C4-2B (cell line): ENCODE measurements at regions not wholly inside any gene's neighbourhood (a gene's known extent, or its start where the extent isn't known, plus 50 kb on each side); places are given as distances from the start of the nearest gene placed in this dataset.

Experiments used
- ZFX ChIP-seq: fragments of 450-650 bp; IDR thresholded peaks from 2 replicates; pipeline ENCODE4 v1.6.1; 2017
- TF ChIP-seq, protein P1 (sequence below): fragments of 450-650 bp; conservative IDR thresholded peaks from 2 replicates; pipeline ENCODE4 v1.5.1; 2017; ENCODE audit warnings: mild to moderate bottlenecking

DNA sequence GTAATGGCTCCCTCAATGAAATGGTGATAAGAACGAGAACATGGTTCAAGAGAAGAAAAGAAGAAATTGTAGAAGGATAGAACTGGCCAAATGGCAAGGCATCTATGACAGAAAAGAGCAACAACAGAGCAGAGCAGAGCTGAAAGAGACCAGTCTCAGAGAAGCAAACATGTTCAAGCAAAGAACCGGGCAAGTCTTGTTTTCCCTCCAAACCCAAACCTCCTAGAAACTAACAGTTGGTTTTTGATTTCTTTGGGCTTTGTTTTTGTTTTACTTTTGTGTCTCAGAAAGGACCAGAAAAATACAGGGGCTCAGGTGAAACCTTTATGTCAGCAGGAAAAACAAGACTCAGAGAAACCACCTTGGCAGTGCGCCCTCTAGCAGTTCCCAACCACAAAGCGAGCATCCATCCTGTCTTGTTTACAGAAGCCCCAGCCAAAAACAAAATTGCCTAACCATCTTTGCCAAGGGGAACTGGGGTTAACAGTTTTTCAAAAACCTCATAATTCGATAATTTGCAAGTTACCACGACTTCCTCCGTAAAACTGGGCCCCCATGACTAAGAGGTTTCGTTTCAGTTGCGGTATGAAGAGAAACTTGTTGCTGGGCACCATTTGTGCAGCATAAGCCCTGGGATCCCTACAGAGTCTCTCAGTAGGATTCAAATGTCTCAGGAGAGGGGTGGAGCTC lies 159.2 kb upstream of the SLC24A5 start:
- TF ChIP-seq, protein P1, sequence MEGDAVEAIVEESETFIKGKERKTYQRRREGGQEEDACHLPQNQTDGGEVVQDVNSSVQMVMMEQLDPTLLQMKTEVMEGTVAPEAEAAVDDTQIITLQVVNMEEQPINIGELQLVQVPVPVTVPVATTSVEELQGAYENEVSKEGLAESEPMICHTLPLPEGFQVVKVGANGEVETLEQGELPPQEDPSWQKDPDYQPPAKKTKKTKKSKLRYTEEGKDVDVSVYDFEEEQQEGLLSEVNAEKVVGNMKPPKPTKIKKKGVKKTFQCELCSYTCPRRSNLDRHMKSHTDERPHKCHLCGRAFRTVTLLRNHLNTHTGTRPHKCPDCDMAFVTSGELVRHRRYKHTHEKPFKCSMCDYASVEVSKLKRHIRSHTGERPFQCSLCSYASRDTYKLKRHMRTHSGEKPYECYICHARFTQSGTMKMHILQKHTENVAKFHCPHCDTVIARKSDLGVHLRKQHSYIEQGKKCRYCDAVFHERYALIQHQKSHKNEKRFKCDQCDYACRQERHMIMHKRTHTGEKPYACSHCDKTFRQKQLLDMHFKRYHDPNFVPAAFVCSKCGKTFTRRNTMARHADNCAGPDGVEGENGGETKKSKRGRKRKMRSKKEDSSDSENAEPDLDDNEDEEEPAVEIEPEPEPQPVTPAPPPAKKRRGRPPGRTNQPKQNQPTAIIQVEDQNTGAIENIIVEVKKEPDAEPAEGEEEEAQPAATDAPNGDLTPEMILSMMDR, result no peak
- no peak for TF ChIP-seq ZFX
